ENCODE measurements at regions not wholly inside any gene's neighbourhood (a gene's known extent, or its start where the extent isn't known, plus 50 kb on each side); places are given as distances from the start of the nearest gene placed in this dataset.

- FAIRE-seq, result peak; percentile 98
- peaks cover 28% of the 10 kb centered on the region for H3K4me1 ChIP-seq (ENCODE audit: insufficient read depth, low read length)
- peaks cover 47% of the 10 kb centered on the region for H3K4me1 Mint-ChIP-seq (ENCODE audit: low read depth, unreplicated experiment)
- no peaks in the 10 kb centered on the region for H3K79me2 ChIP-seq (ENCODE audit: insufficient read depth, low read length)
- TF ChIP-seq EZH2 (IDR thresholded peaks at IDR 0.05; ENCODE audit: insufficient read depth, low read length) (no peak), CTCF (IDR thresholded peaks at IDR 0.05; ENCODE audit: insufficient read depth, low read depth, low read length) (no peak)
- H3K27me3 ChIP-seq (ENCODE audit: insufficient read depth, low read length), result no peaks in the 10 kb centered on the region
- no peak overlapping the region for H3K4me3 ChIP-seq (ENCODE audit: insufficient read depth, low read depth, low read length)
- H3K36me3 Mint-ChIP-seq (ENCODE audit: low read depth, unreplicated experiment), result no peaks in the 10 kb centered on the region
- no peaks in the 10 kb centered on the region for H3K27me3 Mint-ChIP-seq (ENCODE audit: low read depth, unreplicated experiment)
- peak overlapping the region; percentile 89 for H3K27ac ChIP-seq (ENCODE audit: low read depth, low read length)
- H3K9me3 ChIP-seq (ENCODE audit: insufficient read depth, low read depth, low read length), result no peaks in the 10 kb centered on the region
- H3K36me3 ChIP-seq (ENCODE audit: insufficient read depth, low read length), result no peaks in the 10 kb centered on the region
- H3K9me3 Mint-ChIP-seq (ENCODE audit: unreplicated experiment), result peaks cover 1% of the 10 kb centered on the region
- peak overlapping the region; percentile 47 for H3K9ac ChIP-seq (ENCODE audit: low read length)
- DNase-seq (ENCODE audit: low read depth), result peak; percentile 100
- H3K27ac Mint-ChIP-seq (ENCODE audit: unreplicated experiment), result peak overlapping the region; percentile 100
- no peaks in the 10 kb centered on the region for H4K20me1 ChIP-seq (ENCODE audit: insufficient read depth, low read length)
- H2AFZ ChIP-seq (ENCODE audit: low read depth, low read length), result no peak overlapping the region
- peak overlapping the region; percentile 40 for H3K4me2 ChIP-seq (ENCODE audit: low read length)
- peak overlapping the region; percentile 11 for H3K4me3 Mint-ChIP-seq (ENCODE audit: unreplicated experiment)
These were observed 151.2 kb upstream of the CDIN1 start for GRCh38 chr15:36428102-36428845.

GRCh38 chr15:36429707-36430106 is 149.7 kb upstream of the CDIN1 start:
- peak overlapping the region; percentile 100 for H3K27ac Mint-ChIP-seq (ENCODE audit: unreplicated experiment)
- H2AFZ ChIP-seq (ENCODE audit: low read depth, low read length), result no peak overlapping the region
- peaks cover 28% of the 10 kb centered on the region for H3K4me1 ChIP-seq (ENCODE audit: insufficient read depth, low read length)
- DNase-seq (ENCODE audit: low read depth), result peak; percentile 16
- no peak overlapping the region for H3K4me2 ChIP-seq (ENCODE audit: low read length)
- H3K27me3 Mint-ChIP-seq (ENCODE audit: low read depth, unreplicated experiment), result no peaks in the 10 kb centered on the region
- no peaks in the 10 kb centered on the region for H3K27me3 ChIP-seq (ENCODE audit: insufficient read depth, low read length)
- FAIRE-seq, result no peak
- H3K4me3 ChIP-seq (ENCODE audit: insufficient read depth, low read depth, low read length), result no peak overlapping the region
- H4K20me1 ChIP-seq (ENCODE audit: insufficient read depth, low read length), result no peaks in the 10 kb centered on the region
- peaks cover 43% of the 10 kb centered on the region for H3K4me1 Mint-ChIP-seq (ENCODE audit: low read depth, unreplicated experiment)
- no peaks in the 10 kb centered on the region for H3K79me2 ChIP-seq (ENCODE audit: insufficient read depth, low read length)
- no peak overlapping the region for H3K9ac ChIP-seq (ENCODE audit: low read length)
- H3K4me3 Mint-ChIP-seq (ENCODE audit: unreplicated experiment), result no peak overlapping the region
- H3K9me3 Mint-ChIP-seq (ENCODE audit: unreplicated experiment), result peaks cover 1% of the 10 kb centered on the region
- TF ChIP-seq EZH2 (IDR thresholded peaks at IDR 0.05; ENCODE audit: insufficient read depth, low read length) (no peak), CTCF (IDR thresholded peaks at IDR 0.05; ENCODE audit: insufficient read depth, low read depth, low read length) (no peak)
- H3K36me3 Mint-ChIP-seq (ENCODE audit: low read depth, unreplicated experiment), result no peaks in the 10 kb centered on the region
- no peaks in the 10 kb centered on the region for H3K9me3 ChIP-seq (ENCODE audit: insufficient read depth, low read depth, low read length)
- H3K36me3 ChIP-seq (ENCODE audit: insufficient read depth, low read length), result no peaks in the 10 kb centered on the region
- H3K27ac ChIP-seq (ENCODE audit: low read depth, low read length), result peak overlapping the region; percentile 89

GRCh38 chr15:36430280-36430679 is 149.1 kb upstream of the CDIN1 start:
- Histone ChIP-seq H3K4me2 (ENCODE audit: low read length) (no peak overlapping the region), H3K4me1 (ENCODE audit: insufficient read depth, low read length) (peaks cover 28% of the 10 kb centered on the region), H3K9ac (ENCODE audit: low read length) (no peak overlapping the region), H3K27ac (ENCODE audit: low read depth, low read length) (no peak overlapping the region), H3K79me2 (ENCODE audit: insufficient read depth, low read length) (no peaks in the 10 kb centered on the region), H2AFZ (ENCODE audit: low read depth, low read length) (no peak overlapping the region), H3K27me3 (ENCODE audit: insufficient read depth, low read length) (no peaks in the 10 kb centered on the region), H3K36me3 (ENCODE audit: insufficient read depth, low read length) (no peaks in the 10 kb centered on the region), H3K9me3 (ENCODE audit: insufficient read depth, low read depth, low read length) (no peaks in the 10 kb centered on the region), H3K4me3 (ENCODE audit: insufficient read depth, low read depth, low read length) (no peak overlapping the region), H4K20me1 (ENCODE audit: insufficient read depth, low read length) (no peaks in the 10 kb centered on the region)
- Mint-ChIP-seq H3K4me3 (ENCODE audit: unreplicated experiment) (no peak overlapping the region), H3K27me3 (ENCODE audit: low read depth, unreplicated experiment) (no peaks in the 10 kb centered on the region), H3K27ac (ENCODE audit: unreplicated experiment) (peak overlapping the region; percentile 11), H3K36me3 (ENCODE audit: low read depth, unreplicated experiment) (no peaks in the 10 kb centered on the region), H3K9me3 (ENCODE audit: unreplicated experiment) (no peaks in the 10 kb centered on the region), H3K4me1 (ENCODE audit: low read depth, unreplicated experiment) (peaks cover 43% of the 10 kb centered on the region)
- no peak for DNase-seq (ENCODE audit: low read depth)
- no peak for FAIRE-seq
- TF ChIP-seq EZH2 (IDR thresholded peaks at IDR 0.05; ENCODE audit: insufficient read depth, low read length), result no peak

Measured in astrocyte (in vitro differentiated cells and primary cell).